Endodermal cell (in vitro differentiated cells): ENCODE measurements at regions not wholly inside any gene's neighbourhood (a gene's known extent, or its start where the extent isn't known, plus 50 kb on each side); places are given as distances from the start of the nearest gene placed in this dataset.

Source experiments
- DNase-seq: peaks from one replicate; pipeline ENCODE4 v3.0.0-alpha.2; 2017
- H3K27ac ChIP-seq: 2 replicates; pipeline ENCODE4 v1.5.1; 2013; ENCODE audit warnings: mild to moderate bottlenecking, low read depth, low read length, moderate library complexity
- H3K27me3 ChIP-seq: 2 replicates; pipeline ENCODE4 v1.6.1; 2013; ENCODE audit warnings: mild to moderate bottlenecking, low read length, moderate library complexity; ENCODE audit not compliant: insufficient read depth, control insufficient read depth, poor library complexity, severe bottlenecking
- H3K36me3 ChIP-seq: 2 replicates; pipeline ENCODE4 v1.7.0; 2013; ENCODE audit warnings: mild to moderate bottlenecking, low read length, moderate library complexity; ENCODE audit not compliant: control insufficient read depth, insufficient read depth
- H3K4me1 ChIP-seq: one replicate; pipeline ENCODE4 v1.7.0; 2013; ENCODE audit warnings: low read length; ENCODE audit not compliant: control insufficient read depth, insufficient read depth
- H3K4me3 ChIP-seq: 2 replicates; pipeline ENCODE4 v1.5.1; 2013; ENCODE audit warnings: mild to moderate bottlenecking, low read length, moderate library complexity
- H3K9ac ChIP-seq: 2 replicates; pipeline ENCODE4 v1.6.1; 2013; ENCODE audit warnings: mild to moderate bottlenecking, low read length, moderate library complexity; ENCODE audit not compliant: poor library complexity, severe bottlenecking; ENCODE audit errors: extremely low read depth
- H3K9me3 ChIP-seq: 2 replicates; pipeline ENCODE4 v1.6.1; 2013; ENCODE audit warnings: mild to moderate bottlenecking, low read length, moderate library complexity; ENCODE audit not compliant: control insufficient read depth
- H3K27ac Mint-ChIP-seq: 2 replicates; pipeline ENCODE4 v1.8.0; 2020; ENCODE audit warnings: mixed read lengths
- H3K27me3 Mint-ChIP-seq: 2 replicates; pipeline ENCODE4 v1.8.0; 2021; ENCODE audit warnings: mild to moderate bottlenecking, mixed read lengths; ENCODE audit not compliant: insufficient read depth
- H3K36me3 Mint-ChIP-seq: 2 replicates; pipeline ENCODE4 v1.8.0; 2020; ENCODE audit warnings: low read depth, mixed read lengths
- H3K4me1 Mint-ChIP-seq: 2 replicates; pipeline ENCODE4 v1.8.0; 2020; ENCODE audit warnings: mixed read lengths
- H3K4me3 Mint-ChIP-seq: 2 replicates; pipeline ENCODE4 v1.8.0; 2020; ENCODE audit warnings: mild to moderate bottlenecking, moderate library complexity, mixed read lengths
- H3K9me3 Mint-ChIP-seq: 2 replicates; pipeline ENCODE4 v1.8.0; 2020; ENCODE audit warnings: mild to moderate bottlenecking, mixed read lengths
- WGBS, 2 experiments: methylation state at CpG; one replicate each; pipeline versions ENCODE4 v1.1.5 to v1.1.7; 2013; ENCODE audit warnings: missing lambda C conversion rate in 2 of 2, mixed read lengths in 1 of 2; ENCODE audit not compliant: insufficient coverage in 1 of 2, insufficient read length in 1 of 2; 5-methylcytosine and 5-hydroxymethylcytosine counted together
- TF ChIP-seq, protein P1 (sequence below): fragments of 200-600 bp; sonication (generic); conservative IDR thresholded peaks from 2 replicates; pipeline ENCODE4 v1.5.0; 2021; ENCODE audit warnings: antibody characterized with exemption, mild to moderate bottlenecking

DNA sequence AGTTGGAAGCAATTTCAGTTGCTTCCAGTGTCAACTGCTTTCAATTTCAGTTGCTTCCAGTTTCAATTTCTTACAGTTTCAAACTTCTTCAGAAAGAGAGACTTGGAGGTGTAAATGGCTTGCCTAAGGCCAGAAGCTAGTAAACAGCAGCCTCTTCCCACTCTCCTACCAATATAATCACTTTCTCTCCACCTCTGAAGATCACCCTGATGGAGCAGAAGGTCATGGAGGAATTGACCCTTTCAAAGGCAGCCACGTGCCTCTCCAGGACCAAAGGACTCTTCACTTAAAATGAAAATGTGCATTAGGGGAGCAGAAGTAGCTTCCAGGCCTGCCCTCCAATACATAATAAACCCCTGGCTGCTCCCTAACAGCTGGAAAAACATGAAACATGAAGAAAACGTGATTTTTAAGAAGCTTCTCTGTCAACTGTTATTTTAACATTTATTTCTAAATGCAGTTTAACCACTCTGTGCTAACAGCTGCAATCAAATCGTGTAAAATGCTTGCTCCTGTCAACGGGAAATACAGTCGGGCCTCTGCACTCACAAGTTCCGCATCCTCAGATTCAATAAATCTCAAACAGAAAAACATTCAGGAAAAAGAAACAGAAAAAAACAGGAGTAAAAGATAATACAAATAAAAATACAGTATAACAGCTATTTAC is 1020.6 kb downstream of the XPNPEP1 start:
- no peak overlapping the region for H3K27ac ChIP-seq
- 49 to 50% methylated on average over 1 to 5 of the region's 6 CpGs for WGBS, 2 experiments
- TF ChIP-seq, protein P1, sequence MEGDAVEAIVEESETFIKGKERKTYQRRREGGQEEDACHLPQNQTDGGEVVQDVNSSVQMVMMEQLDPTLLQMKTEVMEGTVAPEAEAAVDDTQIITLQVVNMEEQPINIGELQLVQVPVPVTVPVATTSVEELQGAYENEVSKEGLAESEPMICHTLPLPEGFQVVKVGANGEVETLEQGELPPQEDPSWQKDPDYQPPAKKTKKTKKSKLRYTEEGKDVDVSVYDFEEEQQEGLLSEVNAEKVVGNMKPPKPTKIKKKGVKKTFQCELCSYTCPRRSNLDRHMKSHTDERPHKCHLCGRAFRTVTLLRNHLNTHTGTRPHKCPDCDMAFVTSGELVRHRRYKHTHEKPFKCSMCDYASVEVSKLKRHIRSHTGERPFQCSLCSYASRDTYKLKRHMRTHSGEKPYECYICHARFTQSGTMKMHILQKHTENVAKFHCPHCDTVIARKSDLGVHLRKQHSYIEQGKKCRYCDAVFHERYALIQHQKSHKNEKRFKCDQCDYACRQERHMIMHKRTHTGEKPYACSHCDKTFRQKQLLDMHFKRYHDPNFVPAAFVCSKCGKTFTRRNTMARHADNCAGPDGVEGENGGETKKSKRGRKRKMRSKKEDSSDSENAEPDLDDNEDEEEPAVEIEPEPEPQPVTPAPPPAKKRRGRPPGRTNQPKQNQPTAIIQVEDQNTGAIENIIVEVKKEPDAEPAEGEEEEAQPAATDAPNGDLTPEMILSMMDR = no peak
- Mint-ChIP-seq H3K36me3 (no peaks in the 10 kb centered on the region), H3K4me3 (no peak overlapping the region), H3K9me3 (no peaks in the 10 kb centered on the region), H3K27me3 (peaks cover 7% of the 10 kb centered on the region), H3K27ac (no peak overlapping the region), H3K4me1 (peaks cover 34% of the 10 kb centered on the region)
- H3K36me3 ChIP-seq = no peaks in the 10 kb centered on the region
- H3K4me1 ChIP-seq = no peaks in the 10 kb centered on the region
- H3K27me3 ChIP-seq = no peaks in the 10 kb centered on the region
- DNase-seq = no peak
- no peak overlapping the region for H3K4me3 ChIP-seq
- no peak overlapping the region for H3K9ac ChIP-seq
- peaks cover 68% of the 10 kb centered on the region for H3K9me3 ChIP-seq

DNA sequence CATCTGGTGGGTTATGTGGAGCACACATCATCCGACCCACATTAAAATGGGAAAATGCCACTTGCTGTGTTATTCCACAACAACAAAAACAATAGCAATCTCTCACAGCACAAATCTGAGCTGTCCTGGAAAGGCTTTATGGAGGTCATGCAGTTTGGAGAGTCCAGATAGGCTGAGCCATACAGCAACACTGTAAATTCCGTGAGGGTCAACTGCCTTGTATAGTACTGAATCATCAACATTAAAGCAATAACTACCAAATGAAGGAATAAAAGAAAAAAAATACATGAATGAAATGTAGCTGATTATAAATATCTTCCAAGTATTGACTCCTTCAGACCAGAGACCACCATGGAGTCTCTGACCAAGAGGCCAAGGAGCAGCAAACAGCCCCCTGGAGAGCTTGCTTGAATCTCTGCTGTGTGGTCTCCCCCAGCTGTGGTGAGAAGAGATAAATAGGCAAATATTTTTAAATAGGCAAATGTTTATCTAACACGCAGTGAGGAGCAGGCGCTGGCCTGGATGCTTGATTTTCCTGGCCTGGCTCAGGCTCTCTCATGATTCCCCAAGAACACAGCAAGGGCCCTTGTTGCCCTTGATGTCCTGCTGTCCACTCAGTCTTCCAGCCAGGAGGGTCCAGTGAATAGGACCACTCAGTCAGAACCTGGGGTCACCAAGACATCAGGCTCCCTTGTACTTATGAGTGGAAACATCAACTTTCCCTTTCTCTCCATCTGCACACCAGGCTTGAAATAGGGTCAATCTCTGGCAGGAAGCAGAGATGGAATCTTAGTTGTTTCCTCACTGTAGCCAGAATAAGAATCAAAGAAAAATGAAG is 1021.3 kb downstream of the XPNPEP1 start:
- Histone ChIP-seq H3K4me1 (no peaks in the 10 kb centered on the region), H3K27ac (no peak overlapping the region), H3K4me3 (no peak overlapping the region), H3K9me3 (peaks cover 66% of the 10 kb centered on the region), H3K36me3 (no peaks in the 10 kb centered on the region), H3K27me3 (no peaks in the 10 kb centered on the region), H3K9ac (no peak overlapping the region)
- no peaks in the 10 kb centered on the region for H3K36me3 Mint-ChIP-seq
- H3K4me1 Mint-ChIP-seq = peaks cover 34% of the 10 kb centered on the region
- peaks cover 2% of the 10 kb centered on the region for H3K27me3 Mint-ChIP-seq
- no peak overlapping the region for H3K27ac Mint-ChIP-seq
- WGBS, 2 experiments = 87 to 94% methylated on average over 2 to 4 of the region's 4 CpGs
- H3K4me3 Mint-ChIP-seq = no peak overlapping the region
- TF ChIP-seq, protein P1 = no peak
- DNase-seq = no peak
- no peaks in the 10 kb centered on the region for H3K9me3 Mint-ChIP-seq

DNA sequence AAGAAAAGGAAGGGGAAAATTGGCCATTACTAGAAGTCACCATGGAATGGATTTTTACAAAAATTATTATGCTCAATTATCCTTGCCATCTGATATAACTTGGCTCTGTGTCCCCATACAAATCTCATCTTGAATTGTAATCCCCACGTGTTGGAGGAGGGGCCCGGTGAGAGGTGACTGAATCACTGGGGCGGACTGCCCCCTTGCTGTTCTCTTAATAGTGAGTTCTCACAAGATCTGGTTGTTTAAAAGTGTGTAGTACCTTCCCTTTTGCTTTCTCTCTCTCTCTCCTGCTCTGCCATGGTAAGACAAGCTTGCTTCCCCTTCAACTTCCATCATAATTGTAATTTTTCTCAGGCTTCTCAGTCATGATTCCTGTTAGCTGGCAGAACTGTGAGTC is 1023.6 kb downstream of the XPNPEP1 start:
- peak; percentile 52 for DNase-seq
- H3K4me1 Mint-ChIP-seq = peaks cover 21% of the 10 kb centered on the region
- 33 to 62% methylated on average over 1 to 3 of the region's 3 CpGs for WGBS, 2 experiments
- Histone ChIP-seq H3K9me3 (peaks cover 58% of the 10 kb centered on the region), H3K36me3 (no peaks in the 10 kb centered on the region), H3K9ac (no peak overlapping the region), H3K27ac (no peak overlapping the region), H3K4me1 (no peaks in the 10 kb centered on the region), H3K27me3 (no peaks in the 10 kb centered on the region), H3K4me3 (no peak overlapping the region)
- TF ChIP-seq, protein P1 = peak; percentile 53
- H3K27ac Mint-ChIP-seq = no peak overlapping the region
- H3K9me3 Mint-ChIP-seq = no peaks in the 10 kb centered on the region
- no peaks in the 10 kb centered on the region for H3K27me3 Mint-ChIP-seq
- no peak overlapping the region for H3K4me3 Mint-ChIP-seq
- no peaks in the 10 kb centered on the region for H3K36me3 Mint-ChIP-seq
